Lung (tissue), 11 donors: ENCODE measurements at regions not wholly inside any gene's neighbourhood (a gene's known extent, or its start where the extent isn't known, plus 50 kb on each side); places are given as distances from the start of the nearest gene placed in this dataset.

Source experiments
- ATAC-seq: fragments of 200-7000 bp; cut with Tn5 transposase; one replicate; pipeline ENCODE4 v1.9.1; 2020; ENCODE audit warnings: moderate number of reproducible peaks; ENCODE audit not compliant: insufficient read depth, low FRiP score
- DNase-seq, 3 donors: peaks; one replicate each; pipeline ENCODE4 v3.0.0-alpha.2; 2013 to 2017
- H3K27ac ChIP-seq, 2 donors: one replicate each; pipeline ENCODE4 v1.5.1; 2013; ENCODE audit warnings: mild to moderate bottlenecking in 2 of 2, moderate library complexity in 2 of 2, control low read depth in 1 of 2, inconsistent platforms in 1 of 2, low read depth in 1 of 2, low read length in 1 of 2
- H3K27me3 ChIP-seq, 3 donors: one replicate each; pipeline ENCODE4 v1.5.1; 2013; ENCODE audit warnings: low read length in 2 of 3; ENCODE audit not compliant: control insufficient read depth in 3 of 3, insufficient read depth in 3 of 3
- H3K36me3 ChIP-seq, 4 donors: one replicate each; pipeline ENCODE4 v1.5.1; 2013; ENCODE audit warnings: low read length in 4 of 4, mild to moderate bottlenecking in 1 of 4, moderate library complexity in 1 of 4; ENCODE audit not compliant: control insufficient read depth in 4 of 4, insufficient read depth in 4 of 4
- H3K4me1 ChIP-seq, 5 donors: one replicate each; pipeline ENCODE4 v1.5.1; 2013; ENCODE audit warnings: low read length in 5 of 5, mild to moderate bottlenecking in 2 of 5, moderate library complexity in 1 of 5; ENCODE audit not compliant: control insufficient read depth in 5 of 5, insufficient read depth in 5 of 5
- H3K4me3 ChIP-seq: one replicate; pipeline ENCODE4 v1.5.1; 2013; ENCODE audit warnings: mild to moderate bottlenecking, control low read depth, moderate library complexity
- H3K9ac ChIP-seq, 2 donors: one replicate each; pipeline ENCODE4 v1.5.1; 2013; ENCODE audit warnings: low read length in 2 of 2, control low read depth in 1 of 2; ENCODE audit not compliant: insufficient read depth in 1 of 2
- H3K9me3 ChIP-seq, 4 donors: one replicate each; pipeline ENCODE4 v1.5.1; 2013; ENCODE audit warnings: low read length in 3 of 4, mild to moderate bottlenecking in 1 of 4, moderate library complexity in 1 of 4; ENCODE audit not compliant: control insufficient read depth in 4 of 4, insufficient read depth in 3 of 4
- CTCF ChIP-seq: IDR thresholded peaks from 2 replicates; pipeline ENCODE4 v1.5.1; 2012; ENCODE audit warnings: mild to moderate bottlenecking; ENCODE audit errors: control extremely low read depth, extremely low read depth
- WGBS, 2 donors: extraction: QIAGEN DNeasy Blood & Tissue Kit; methylation state at CpG; one replicate each; pipeline ENCODE4 v1.1.7; 2013; 5-methylcytosine and 5-hydroxymethylcytosine counted together
- donor health status: control.
- donor health status: control.
- donor health status: Bipolar disorder and iron deficiency.
- donor health status: healthy.
- donor health status: DM: yes; HTN: yes; CAD: no.

DNA sequence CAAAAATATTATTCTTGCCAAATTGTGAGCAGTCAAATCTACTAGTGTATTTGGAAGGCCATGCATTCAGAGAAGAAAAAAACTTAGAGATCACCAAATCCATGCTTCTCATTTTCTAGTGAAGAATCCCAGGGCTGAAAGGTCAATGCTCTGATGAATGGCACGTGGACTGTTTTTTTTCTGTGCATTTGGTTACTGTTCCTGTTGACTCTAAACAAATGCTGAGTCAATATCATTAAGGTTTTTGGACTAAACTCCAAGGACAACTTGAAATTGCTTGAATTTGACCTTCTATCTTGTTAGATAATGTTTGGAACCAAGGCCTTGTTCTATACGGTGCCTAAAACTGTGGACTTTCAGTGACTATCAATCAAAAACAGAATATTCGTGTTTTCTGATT, 142.2 kb downstream of the OSTF1 start:
- H3K4me1 ChIP-seq = no peaks in the 10 kb centered on the region
- H3K4me3 ChIP-seq = no peak overlapping the region
- H3K27me3 ChIP-seq = no peaks in the 10 kb centered on the region
- no peak for TF ChIP-seq CTCF
- 85 to 95% methylated on average over 3 of the region's 3 CpGs for WGBS, 2 donors
- ATAC-seq = no peak
- H3K9ac ChIP-seq = no peak overlapping the region
- peaks cover 0 to 6% (median 3%) of the 10 kb centered on the region in 4 donors for H3K9me3 ChIP-seq
- no peak for DNase-seq
- no peak overlapping the region for H3K27ac ChIP-seq
- H3K36me3 ChIP-seq = peaks cover 0 to 4% (median 2%) of the 10 kb centered on the region in 4 donors

DNA sequence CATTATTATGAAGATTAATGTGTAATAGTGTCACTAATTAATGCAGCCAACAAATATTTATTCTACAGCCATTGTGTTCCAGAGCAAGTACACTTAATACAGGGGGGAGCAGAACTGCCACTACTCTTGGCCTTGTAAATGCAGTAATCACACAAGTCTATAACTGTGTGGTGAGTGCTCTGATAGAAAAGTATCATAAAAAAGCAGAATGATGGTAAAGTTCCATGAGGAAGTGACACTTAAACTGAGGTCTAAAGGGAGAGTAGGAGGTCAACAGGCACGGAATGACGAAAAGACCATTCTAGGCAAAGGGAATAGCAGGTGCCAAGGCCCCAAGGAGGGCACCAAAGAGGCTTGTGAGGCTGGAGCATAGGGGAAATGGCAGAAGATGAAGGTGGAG, 142.9 kb downstream of the OSTF1 start:
- no peak for ATAC-seq

GRCh38 chr9:75233011-75233410, 144.7 kb downstream of the OSTF1 start:
- no peaks in the 10 kb centered on the region for H3K4me1 ChIP-seq
- no peaks in the 10 kb centered on the region for H3K36me3 ChIP-seq
- H3K27ac ChIP-seq = no peak overlapping the region
- no peak overlapping the region for H3K9ac ChIP-seq
- no peak for TF ChIP-seq CTCF
- ATAC-seq (no peak), DNase-seq (no peak)
- H3K27me3 ChIP-seq = no peaks in the 10 kb centered on the region
- H3K4me3 ChIP-seq = no peak overlapping the region
- 92 to 93% methylated on average over 5 of the region's 5 CpGs for WGBS, 2 donors
- H3K9me3 ChIP-seq = peaks cover 0 to 2% (median 0%) of the 10 kb centered on the region in 4 donors

More for the DNA sequence above, 142.9 kb downstream of the OSTF1 start:
- no peak for TF ChIP-seq CTCF
- H3K27ac ChIP-seq = no peak overlapping the region
- peaks cover 0 to 6% (median 3%) of the 10 kb centered on the region in 4 donors for H3K9me3 ChIP-seq
- H3K9ac ChIP-seq = no peak overlapping the region
- H3K4me3 ChIP-seq = no peak overlapping the region
- H3K27me3 ChIP-seq = no peaks in the 10 kb centered on the region
- 94 to 96% methylated on average over 2 of the region's 2 CpGs for WGBS, 2 donors
- H3K4me1 ChIP-seq = no peaks in the 10 kb centered on the region
- no peak for DNase-seq
- H3K36me3 ChIP-seq = peaks cover 0 to 3% (median 2%) of the 10 kb centered on the region in 4 donors

GRCh38 chr9:75235632-75236031, 147.3 kb downstream of the OSTF1 start:
- H3K27me3 ChIP-seq = no peaks in the 10 kb centered on the region
- no peak overlapping the region for H3K4me3 ChIP-seq
- no peak for ATAC-seq
- no peak for TF ChIP-seq CTCF
- no peak overlapping the region for H3K9ac ChIP-seq
- no peak overlapping the region for H3K27ac ChIP-seq
- DNase-seq = peak in 1 of 3 donors; percentile 3
- 80 to 85% methylated on average over 2 of the region's 2 CpGs for WGBS, 2 donors
- no peaks in the 10 kb centered on the region for H3K9me3 ChIP-seq
- no peaks in the 10 kb centered on the region for H3K4me1 ChIP-seq
- no peaks in the 10 kb centered on the region for H3K36me3 ChIP-seq
